HFFc6 (cell line): ENCODE measurements at regions not wholly inside any gene's neighbourhood (a gene's known extent, or its start where the extent isn't known, plus 50 kb on each side); places are given as distances from the start of the nearest gene placed in this dataset.

Source experiments
- DNase-seq: peaks from one replicate; pipeline ENCODE4 v3.0.0-alpha.2; 2018
- H3K27ac Mint-ChIP-seq: 2 replicates; pipeline ENCODE4 v1.8.0; 2020; ENCODE audit warnings: mild to moderate bottlenecking, mixed read lengths
- H3K27me3 Mint-ChIP-seq: 2 replicates; pipeline ENCODE4 v1.8.0; 2021; ENCODE audit warnings: mild to moderate bottlenecking, moderate library complexity, mixed read lengths; ENCODE audit not compliant: insufficient read depth
- H3K36me3 Mint-ChIP-seq: 2 replicates; pipeline ENCODE4 v1.8.0; 2021; ENCODE audit warnings: low read depth, mixed read lengths
- H3K4me1 Mint-ChIP-seq: 2 replicates; pipeline ENCODE4 v1.8.0; 2020; ENCODE audit warnings: low read depth, mixed read lengths
- H3K4me3 Mint-ChIP-seq: 2 replicates; pipeline ENCODE4 v1.8.0; 2020; ENCODE audit warnings: mild to moderate bottlenecking, moderate library complexity, mixed read lengths
- H3K9me3 Mint-ChIP-seq: 2 replicates; pipeline ENCODE4 v1.8.0; 2020; ENCODE audit warnings: mild to moderate bottlenecking, mixed read lengths
- CTCF ChIP-seq: fragments of 200-600 bp; sonication (generic); IDR thresholded peaks from 2 replicates; pipeline ENCODE4 v1.5.0; 2021; ENCODE audit warnings: antibody characterized with exemption, mild to moderate bottlenecking

GRCh38 chr2:38504169-38504568 lies 98.6 kb downstream of the HNRNPLL start:
- Mint-ChIP-seq H3K9me3 (peaks cover 11% of the 10 kb centered on the region), H3K36me3 (peaks cover 5% of the 10 kb centered on the region; the same call in 1 of the 2 replicates), H3K27ac (no peak overlapping the region), H3K4me1 (peaks cover 23% of the 10 kb centered on the region), H3K4me3 (no peak overlapping the region), H3K27me3 (peaks cover 25% of the 10 kb centered on the region)
- TF ChIP-seq CTCF, result no peak
- no peak for DNase-seq

GRCh38 chr2:38502107-38502506 lies 100.6 kb downstream of the HNRNPLL start:
- no peak for TF ChIP-seq CTCF
- Mint-ChIP-seq H3K27ac (no peak overlapping the region), H3K4me1 (peaks cover 12% of the 10 kb centered on the region), H3K9me3 (peaks cover 11% of the 10 kb centered on the region), H3K36me3 (peaks cover 5% of the 10 kb centered on the region; the same call in 1 of the 2 replicates), H3K4me3 (no peak overlapping the region), H3K27me3 (peaks cover 26% of the 10 kb centered on the region)
- DNase-seq, result no peak

GRCh38 chr2:38500283-38500634 lies 102.5 kb downstream of the HNRNPLL start:
- H3K9me3 Mint-ChIP-seq, result peaks cover 11% of the 10 kb centered on the region
- no peak overlapping the region for H3K4me3 Mint-ChIP-seq
- no peak for TF ChIP-seq CTCF
- H3K36me3 Mint-ChIP-seq, result peaks cover 5% of the 10 kb centered on the region; the same call in 1 of the 2 replicates
- no peak overlapping the region for H3K27ac Mint-ChIP-seq
- DNase-seq, result no peak
- peaks cover 30% of the 10 kb centered on the region for H3K27me3 Mint-ChIP-seq
- no peaks in the 10 kb centered on the region; the same call in 1 of the 2 replicates for H3K4me1 Mint-ChIP-seq

- Mint-ChIP-seq H3K27ac (no peak overlapping the region), H3K27me3 (peaks cover 31% of the 10 kb centered on the region), H3K4me1 (no peaks in the 10 kb centered on the region), H3K36me3 (peaks cover 5% of the 10 kb centered on the region; the same call in 1 of the 2 replicates), H3K9me3 (peaks cover 11% of the 10 kb centered on the region), H3K4me3 (no peak overlapping the region)
- no peak for DNase-seq
- TF ChIP-seq CTCF, result no peak
Observed at GRCh38 chr2:38499548-38500282, 103.0 kb downstream of the HNRNPLL start.

GRCh38 chr2:38498045-38498481 lies 104.7 kb downstream of the HNRNPLL start:
- Mint-ChIP-seq H3K27me3 (peaks cover 29% of the 10 kb centered on the region), H3K36me3 (peaks cover 5% of the 10 kb centered on the region; the same call in 1 of the 2 replicates), H3K27ac (no peak overlapping the region), H3K9me3 (peaks cover 11% of the 10 kb centered on the region), H3K4me1 (no peaks in the 10 kb centered on the region), H3K4me3 (no peak overlapping the region)
- DNase-seq, result no peak
- no peak for TF ChIP-seq CTCF
